H1 (cell line): ENCODE measurements at regions not wholly inside any gene's neighbourhood (a gene's known extent, or its start where the extent isn't known, plus 50 kb on each side); places are given as distances from the start of the nearest gene placed in this dataset.

Experiments used
- BCL11A ChIP-seq, 2 experiments: IDR thresholded peaks; one replicate each; pipeline ENCODE4 v1.6.1; 2011; ENCODE audit warnings: low read depth in 2 of 2, low read length in 2 of 2, mild to moderate bottlenecking in 2 of 2
- CTCF ChIP-seq, 3 experiments: IDR thresholded peaks; 1 replicate in 2 of 3; 2 replicates in 1 of 3; pipeline versions ENCODE4 v1.5.1 to v1.6.1; 2011; ENCODE audit warnings: low read length in 3 of 3, mild to moderate bottlenecking in 3 of 3, inconsistent platforms in 2 of 3, low read depth in 1 of 3, moderate library complexity in 1 of 3; ENCODE audit not compliant: insufficient read depth in 1 of 3; ENCODE audit errors: control extremely low read depth in 1 of 3
- EP300 ChIP-seq, 2 experiments: IDR thresholded peaks; 1 replicate in 1 of 2; 2 replicates in 1 of 2; pipeline ENCODE4 v1.6.1; 2011 to 2012; ENCODE audit warnings: low read depth in 2 of 2, low read length in 2 of 2, mild to moderate bottlenecking in 2 of 2, borderline replicate concordance in 1 of 2, inconsistent platforms in 1 of 2, moderate library complexity in 1 of 2

GRCh38 chr11:116537121-116537520 is 235.7 kb downstream of the BUD13 start:
- no peak for TF ChIP-seq CTCF (IDR thresholded peaks at IDR 0.05; ENCODE audit: control extremely low read depth in 1 of 3, insufficient read depth in 1 of 3, low read depth in 1 of 3, low read length in 3 of 3)
- no peak for TF ChIP-seq EP300 (IDR thresholded peaks at IDR 0.05; ENCODE audit: borderline replicate concordance in 1 of 2, low read depth in 2 of 2, low read length in 2 of 2)
- no peak for TF ChIP-seq BCL11A (IDR thresholded peaks at IDR 0.05; ENCODE audit: low read depth in 2 of 2, low read length in 2 of 2)
